ENCODE measurements at regions not wholly inside any gene's neighbourhood (a gene's known extent, or its start where the extent isn't known, plus 50 kb on each side); places are given as distances from the start of the nearest gene placed in this dataset.

DNA sequence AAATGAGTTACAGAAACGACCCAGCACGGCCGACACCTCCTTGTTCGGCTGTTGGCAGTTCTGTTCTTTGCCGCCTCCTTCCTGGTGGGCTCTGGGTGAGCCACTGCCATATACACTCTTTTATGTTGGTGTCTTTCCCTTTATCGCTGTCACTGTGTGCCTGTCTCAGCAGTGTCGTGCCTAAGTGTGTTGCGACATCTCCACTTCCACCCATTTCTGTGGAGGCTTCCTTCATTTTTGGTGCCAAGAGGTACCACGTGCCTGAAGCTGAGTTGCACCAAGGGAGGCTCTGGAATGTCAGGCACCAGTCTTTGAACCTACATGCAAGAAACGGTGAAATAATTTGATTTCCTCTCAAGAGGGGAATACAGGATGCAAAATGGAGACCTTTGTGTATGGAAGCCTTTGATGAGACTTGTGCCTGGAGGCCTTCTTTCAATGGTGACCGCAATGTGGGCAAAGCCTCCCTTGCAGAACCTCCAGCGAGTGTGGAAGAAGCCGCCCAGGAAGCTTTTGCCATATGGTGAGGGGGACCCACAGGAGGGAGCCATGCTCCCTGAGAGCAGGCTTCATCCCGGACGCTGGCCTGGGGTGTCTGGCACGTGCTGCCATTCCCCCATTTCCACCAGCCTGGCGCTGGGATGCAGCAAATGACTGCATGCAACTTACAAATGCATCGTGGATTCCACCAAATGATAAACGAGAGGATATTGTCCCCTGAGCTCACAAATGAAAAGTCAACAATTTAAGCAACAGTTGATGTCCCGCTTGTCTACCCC, 136.2 kb downstream of the TEX29 start:
- DNase-seq: no peak

- no peak for DNase-seq
These were observed 137.6 kb downstream of the TEX29 start for GRCh38 chr13:111458001-111458531.

DNA sequence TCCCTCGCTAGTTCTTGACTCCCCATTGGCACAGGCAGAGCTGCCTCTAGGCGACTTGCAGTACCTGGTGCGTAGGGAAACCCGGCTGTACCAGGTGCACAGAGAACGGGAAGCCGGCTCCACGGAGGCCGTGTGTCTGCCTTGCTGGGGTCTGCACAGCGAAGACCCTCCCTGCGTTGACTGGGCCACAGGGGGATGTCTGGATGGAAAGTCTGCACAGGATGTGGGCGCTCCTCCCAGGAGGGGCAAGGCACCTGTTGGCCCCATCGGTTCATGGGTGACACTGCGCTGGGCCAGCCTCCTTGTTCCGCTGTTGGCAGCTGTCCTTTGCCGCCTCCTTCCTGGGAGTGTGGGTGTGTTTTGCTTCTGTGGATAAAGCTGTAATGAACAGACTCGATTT, 138.3 kb downstream of the TEX29 start:
- DNase-seq: no peak

GRCh38 chr13:111459803-111460547, 139.5 kb downstream of the TEX29 start:
- DNase-seq: no peak

DNA sequence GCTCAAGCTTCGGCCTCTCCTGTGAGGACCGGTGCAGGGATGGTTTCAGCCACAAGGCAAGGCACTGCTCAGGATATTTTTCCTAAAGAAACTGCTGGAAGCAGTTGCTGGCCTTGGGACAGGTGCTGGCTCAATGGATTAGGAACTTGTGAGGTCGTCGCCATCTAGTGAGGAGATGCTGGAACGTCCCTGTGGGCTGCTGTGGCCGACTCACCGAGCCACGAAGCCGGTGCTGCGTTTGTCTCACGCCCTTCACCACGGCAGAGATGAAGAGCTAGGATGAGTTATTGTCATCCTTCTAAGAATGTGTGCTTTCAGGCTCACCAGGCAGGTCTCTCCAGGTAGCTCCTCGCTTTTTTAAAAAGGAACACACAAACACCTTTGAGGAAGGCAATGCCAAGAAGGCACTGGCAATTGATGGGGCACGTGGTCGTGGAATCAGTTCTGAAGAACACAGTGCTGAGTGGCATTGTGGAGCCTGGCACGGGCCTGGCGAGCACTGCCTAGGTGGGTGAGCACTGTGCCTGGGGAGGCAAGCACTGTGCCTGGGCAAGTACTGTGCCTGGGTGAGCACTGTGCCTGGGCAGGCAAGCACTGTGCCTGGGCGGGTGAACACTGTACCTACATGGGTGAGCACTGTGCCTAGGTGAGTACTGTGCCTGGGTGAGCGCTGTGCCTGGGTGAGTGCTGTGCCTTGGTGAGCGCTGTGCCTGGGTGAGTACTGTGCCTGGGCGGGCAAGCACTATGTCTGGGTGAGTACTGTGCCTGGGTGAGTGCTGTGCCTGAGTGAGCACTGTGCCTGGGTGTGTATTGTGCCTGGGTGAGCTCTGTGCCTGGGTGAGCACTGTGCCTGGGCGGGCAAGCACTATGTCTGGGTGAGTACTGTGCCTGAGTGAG, 140.4 kb downstream of the TEX29 start:
- DNase-seq: peak; percentile 92

- DNase-seq: no peak
These were observed 141.2 kb downstream of the TEX29 start for GRCh38 chr13:111461445-111462149.

GRCh38 chr13:111462221-111462764, 141.9 kb downstream of the TEX29 start:
- no peak for DNase-seq

GRCh38 chr13:111462944-111463343, 142.5 kb downstream of the TEX29 start:
- DNase-seq: no peak

DNA sequence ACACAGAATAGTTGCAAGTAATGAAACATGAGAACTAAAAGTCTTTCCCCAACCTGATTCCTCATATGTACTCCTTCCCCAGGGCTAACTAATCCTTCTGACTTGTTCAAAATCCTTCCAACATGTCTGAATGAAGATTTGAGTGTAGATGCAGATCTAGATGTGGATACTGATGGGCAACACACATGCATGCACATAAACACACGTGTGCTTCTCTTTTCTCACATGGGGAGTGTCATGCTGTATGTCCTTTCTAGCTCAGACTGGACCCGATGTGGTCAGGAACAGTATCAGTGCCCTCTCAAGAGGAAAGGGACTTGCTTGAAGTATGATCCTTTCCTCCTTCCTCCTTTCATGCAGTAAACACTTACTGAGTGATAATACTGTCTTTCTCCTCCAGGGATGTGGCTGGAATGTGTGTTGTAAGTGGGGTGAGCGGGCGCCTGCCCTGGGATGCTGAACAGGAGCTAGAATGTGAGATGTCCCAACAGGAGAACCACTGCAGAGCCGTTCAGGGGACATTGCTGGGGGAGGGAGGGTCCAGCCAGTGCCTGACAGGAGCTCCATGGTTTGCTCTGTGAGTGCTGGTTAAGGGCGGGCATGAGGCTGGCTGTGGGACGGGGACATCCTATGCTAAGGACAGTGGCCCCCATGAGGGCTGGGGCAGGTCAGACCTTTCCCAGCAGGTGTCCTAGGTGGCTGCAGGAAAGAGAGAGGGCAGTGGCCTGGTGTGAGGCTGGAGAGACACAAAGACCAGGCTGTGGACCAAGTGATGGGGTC, 146.9 kb downstream of the TEX29 start:
- DNase-seq: no peak

- DNase-seq: no peak
These were observed 147.9 kb downstream of the TEX29 start for GRCh38 chr13:111468037-111468959.

DNA sequence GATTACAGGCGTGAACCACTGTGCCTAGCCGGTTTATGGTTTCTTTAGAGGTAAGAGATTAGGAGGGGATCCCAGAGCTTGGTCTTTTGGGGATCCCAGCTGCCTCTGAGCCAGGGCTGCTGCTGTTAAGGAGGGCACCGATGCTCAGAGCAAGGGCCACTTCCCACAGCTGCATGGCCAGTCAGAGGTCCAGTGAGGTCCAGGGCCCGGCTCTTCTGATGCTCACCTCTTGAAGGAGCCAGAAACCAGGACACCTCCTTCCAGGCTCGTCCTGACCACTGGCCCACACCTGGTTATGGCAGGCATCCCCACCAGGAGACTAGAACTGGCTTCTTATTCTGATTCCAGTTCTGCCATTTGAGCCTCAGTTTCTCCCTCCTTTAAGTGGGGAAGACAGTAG, 149.0 kb downstream of the TEX29 start:
- no peak for DNase-seq

GRCh38 chr13:111469916-111470506, 149.6 kb downstream of the TEX29 start:
- no peak for DNase-seq

GRCh38 chr13:111470933-111471332, 150.5 kb downstream of the TEX29 start:
- no peak for DNase-seq

- DNase-seq: no peak
These were observed 151.6 kb downstream of the TEX29 start for GRCh38 chr13:111472083-111472482.

- no peak for DNase-seq
These were observed 152.4 kb downstream of the TEX29 start for GRCh38 chr13:111472559-111473460.

- DNase-seq: peak; percentile 83
These were observed 153.9 kb downstream of the TEX29 start for GRCh38 chr13:111474136-111475002.

GRCh38 chr13:111475488-111475887, 155.0 kb downstream of the TEX29 start:
- DNase-seq: no peak

GRCh38 chr13:111476197-111476596, 155.8 kb downstream of the TEX29 start:
- no peak for DNase-seq

Data from COR-L47 (cell line).